Right atrium auricular region (tissue), 2 donors: ENCODE measurements at regions not wholly inside any gene's neighbourhood (a gene's known extent, or its start where the extent isn't known, plus 50 kb on each side); places are given as distances from the start of the nearest gene placed in this dataset.

Experiments
- DNase-seq: peaks from one replicate; pipeline ENCODE4 v3.0.0-alpha.2; 2019; ENCODE audit warnings: low spot score
- H3K27ac ChIP-seq, 2 donors: fragments of 200-600 bp; sonication (generic); 1 replicate in 1 of 2; 2 replicates in 1 of 2; pipeline ENCODE4 v1.5.1; 2016 to 2019
- H3K27me3 ChIP-seq, 2 donors: fragments of 200-600 bp; sonication (generic); one replicate each; pipeline versions ENCODE4 v1.5.1 to v1.6.0; 2017 to 2019
- H3K36me3 ChIP-seq: fragments of 200-600 bp; sonication (generic); one replicate; pipeline ENCODE4 v1.5.1; 2016
- H3K4me1 ChIP-seq, 2 donors: fragments of 200-600 bp; sonication (generic); one replicate each; pipeline versions ENCODE4 v1.5.1 to v1.6.0; 2017 to 2019
- H3K4me3 ChIP-seq, 2 donors: fragments of 200-600 bp; sonication (generic); 1 replicate in 1 of 2; 2 replicates in 1 of 2; pipeline ENCODE4 v1.5.1; 2017 to 2019; ENCODE audit warnings: mild to moderate bottlenecking in 1 of 2, moderate library complexity in 1 of 2
- H3K9me3 ChIP-seq, 2 donors: fragments of 200-600 bp; sonication (generic); one replicate each; pipeline ENCODE4 v1.5.1; 2019
- TF ChIP-seq, protein P1 (sequence below), 2 donors: fragments of 200-600 bp; sonication (generic); IDR thresholded peaks; one replicate each; pipeline ENCODE4 v1.5.1; 2019; ENCODE audit warnings: antibody characterized with exemption in 2 of 2

GRCh38 chr18:26794230-26795101 is 71.0 kb downstream of the AQP4 start:
- no peaks in the 10 kb centered on the region for H3K9me3 ChIP-seq
- H3K27me3 ChIP-seq: no peaks in the 10 kb centered on the region
- H3K4me3 ChIP-seq: no peak overlapping the region
- no peak overlapping the region for H3K27ac ChIP-seq
- no peaks in the 10 kb centered on the region for H3K36me3 ChIP-seq
- no peak for DNase-seq
- no peaks in the 10 kb centered on the region for H3K4me1 ChIP-seq
- TF ChIP-seq, protein P1, sequence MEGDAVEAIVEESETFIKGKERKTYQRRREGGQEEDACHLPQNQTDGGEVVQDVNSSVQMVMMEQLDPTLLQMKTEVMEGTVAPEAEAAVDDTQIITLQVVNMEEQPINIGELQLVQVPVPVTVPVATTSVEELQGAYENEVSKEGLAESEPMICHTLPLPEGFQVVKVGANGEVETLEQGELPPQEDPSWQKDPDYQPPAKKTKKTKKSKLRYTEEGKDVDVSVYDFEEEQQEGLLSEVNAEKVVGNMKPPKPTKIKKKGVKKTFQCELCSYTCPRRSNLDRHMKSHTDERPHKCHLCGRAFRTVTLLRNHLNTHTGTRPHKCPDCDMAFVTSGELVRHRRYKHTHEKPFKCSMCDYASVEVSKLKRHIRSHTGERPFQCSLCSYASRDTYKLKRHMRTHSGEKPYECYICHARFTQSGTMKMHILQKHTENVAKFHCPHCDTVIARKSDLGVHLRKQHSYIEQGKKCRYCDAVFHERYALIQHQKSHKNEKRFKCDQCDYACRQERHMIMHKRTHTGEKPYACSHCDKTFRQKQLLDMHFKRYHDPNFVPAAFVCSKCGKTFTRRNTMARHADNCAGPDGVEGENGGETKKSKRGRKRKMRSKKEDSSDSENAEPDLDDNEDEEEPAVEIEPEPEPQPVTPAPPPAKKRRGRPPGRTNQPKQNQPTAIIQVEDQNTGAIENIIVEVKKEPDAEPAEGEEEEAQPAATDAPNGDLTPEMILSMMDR (IDR thresholded peaks at IDR 0.05): no peak

GRCh38 chr18:26792661-26793060 is 72.8 kb downstream of the AQP4 start:
- Histone ChIP-seq H3K9me3 (no peaks in the 10 kb centered on the region), H3K4me3 (no peak overlapping the region), H3K27me3 (no peaks in the 10 kb centered on the region), H3K4me1 (no peaks in the 10 kb centered on the region), H3K36me3 (no peaks in the 10 kb centered on the region), H3K27ac (no peak overlapping the region)
- TF ChIP-seq, protein P1 (IDR thresholded peaks at IDR 0.05): no peak
- DNase-seq: no peak

DNA sequence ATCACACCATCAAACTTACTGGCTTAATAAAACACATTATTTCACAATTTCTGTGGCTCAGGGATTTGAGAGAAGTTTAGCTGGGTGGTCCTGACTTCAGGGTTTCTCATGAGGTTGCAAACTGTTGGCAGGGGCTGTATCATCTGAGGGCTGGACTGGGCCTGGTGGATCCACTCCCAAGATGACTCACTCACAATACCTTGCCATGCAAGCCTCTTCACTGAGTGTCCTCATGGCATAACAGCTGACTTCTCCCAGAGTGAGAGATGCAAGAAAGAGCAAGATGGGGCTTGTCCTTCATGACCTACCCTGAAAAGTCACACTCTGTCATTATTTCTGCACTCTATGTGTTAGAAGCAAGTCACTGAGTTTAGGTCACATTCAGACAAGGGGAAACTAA is 73.8 kb downstream of the AQP4 start:
- no peak for DNase-seq
- no peak overlapping the region for H3K27ac ChIP-seq
- TF ChIP-seq, protein P1 (IDR thresholded peaks at IDR 0.05): no peak
- H3K4me1 ChIP-seq: no peaks in the 10 kb centered on the region
- H3K36me3 ChIP-seq: no peaks in the 10 kb centered on the region
- no peak overlapping the region for H3K4me3 ChIP-seq
- H3K9me3 ChIP-seq: no peaks in the 10 kb centered on the region
- H3K27me3 ChIP-seq: no peaks in the 10 kb centered on the region

- H3K27me3 ChIP-seq: no peaks in the 10 kb centered on the region
- no peak overlapping the region for H3K27ac ChIP-seq
- H3K4me3 ChIP-seq: no peak overlapping the region
- H3K4me1 ChIP-seq: no peaks in the 10 kb centered on the region
- DNase-seq: no peak
- no peaks in the 10 kb centered on the region for H3K36me3 ChIP-seq
- H3K9me3 ChIP-seq: no peaks in the 10 kb centered on the region
- TF ChIP-seq, protein P1 (IDR thresholded peaks at IDR 0.05): no peak
These were observed 80.9 kb downstream of the AQP4 start for GRCh38 chr18:26784599-26784998.

- Histone ChIP-seq H3K4me3 (no peak overlapping the region), H3K4me1 (no peaks in the 10 kb centered on the region), H3K27ac (no peak overlapping the region), H3K27me3 (no peaks in the 10 kb centered on the region), H3K9me3 (no peaks in the 10 kb centered on the region), H3K36me3 (no peaks in the 10 kb centered on the region)
- TF ChIP-seq, protein P1 (IDR thresholded peaks at IDR 0.05): no peak
- no peak for DNase-seq
These were observed 82.3 kb downstream of the AQP4 start for GRCh38 chr18:26783170-26783569.
